HG03097 (cell line): ENCODE measurements at regions not wholly inside any gene's neighbourhood (a gene's known extent, or its start where the extent isn't known, plus 50 kb on each side); places are given as distances from the start of the nearest gene placed in this dataset.
"Not testable (repeated sequence)": the region's sequence is repeated elsewhere in the genome, so short reads cannot be mapped to it uniquely, and the experiment has no call there.

Experiments used
- ATAC-seq: cut with Tn5 transposase; IDR thresholded peaks from one replicate; pipeline ENCODE4 v1.9.1; 2021; ENCODE audit not compliant: unreplicated experiment, low FRiP score

GRCh38 chr16:65763640-65764305 is 602.7 kb upstream of the CDH5 start:
- ATAC-seq: no peak

GRCh38 chr16:65760874-65761273 is 605.6 kb upstream of the CDH5 start:
- ATAC-seq: no peak

GRCh38 chr16:65758620-65759019 is 607.9 kb upstream of the CDH5 start:
- no peak for ATAC-seq

GRCh38 chr16:65757064-65757463 is 609.4 kb upstream of the CDH5 start:
- no peak for ATAC-seq

DNA sequence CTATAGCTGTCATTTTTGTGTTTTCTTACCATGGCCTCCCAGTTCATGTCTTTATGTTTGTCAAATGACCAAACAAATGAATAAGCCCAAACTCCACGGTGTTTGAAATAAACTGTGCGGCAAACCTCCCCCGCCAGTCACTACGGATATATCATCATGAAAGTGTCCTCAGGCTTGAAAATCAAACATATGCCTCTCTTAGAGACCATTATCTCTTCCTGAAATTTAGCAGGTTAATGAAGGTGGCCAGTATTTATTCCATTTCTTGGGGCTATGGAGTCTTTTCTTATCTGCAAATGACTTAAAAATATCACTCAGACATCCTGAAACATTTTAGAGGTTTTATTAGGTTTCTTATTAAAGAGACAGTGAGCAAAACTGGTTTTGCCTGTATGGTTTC is 610.3 kb upstream of the CDH5 start:
- no peak for ATAC-seq

GRCh38 chr16:65754820-65755691 is 611.4 kb upstream of the CDH5 start:
- ATAC-seq: no peak

DNA sequence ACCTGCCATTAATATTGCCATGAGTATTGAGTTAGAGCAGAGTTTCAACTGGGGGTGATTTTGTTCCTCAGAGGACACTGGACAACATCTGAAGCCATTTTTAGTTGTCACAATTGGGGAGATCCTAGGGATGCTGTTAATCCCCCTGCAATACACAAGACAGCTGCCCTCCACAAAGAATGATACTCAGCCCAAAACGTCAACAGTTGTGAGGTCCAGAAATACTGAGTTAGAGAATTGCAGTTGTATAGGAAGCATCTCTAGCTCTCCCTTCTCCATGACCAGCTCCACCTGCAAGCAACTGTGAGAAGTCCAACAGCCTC is 614.0 kb upstream of the CDH5 start:
- no peak for ATAC-seq

- no peak for ATAC-seq
Measured at GRCh38 chr16:65751622-65752521, 614.6 kb upstream of the CDH5 start.

DNA sequence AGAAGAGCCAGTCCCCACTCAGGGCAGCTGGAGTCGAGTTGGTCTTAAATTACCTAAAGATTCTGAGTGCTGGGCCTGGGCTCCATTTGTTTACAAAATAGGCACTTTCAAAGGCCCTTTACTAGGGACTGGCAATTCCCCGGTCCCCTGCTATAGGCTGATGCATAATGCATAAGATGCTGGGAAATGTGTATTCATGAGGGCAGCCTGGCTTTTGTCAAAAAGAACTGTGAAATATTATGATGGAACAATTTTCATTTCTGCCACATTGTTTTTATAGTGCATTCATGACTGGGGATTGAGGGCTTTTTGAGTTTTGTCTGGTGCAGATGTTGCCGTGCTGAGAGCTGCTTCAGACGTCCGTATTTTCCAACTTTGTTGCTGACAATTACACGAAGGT is 617.0 kb upstream of the CDH5 start:
- ATAC-seq: no peak

GRCh38 chr16:65746941-65747340 is 619.5 kb upstream of the CDH5 start:
- ATAC-seq: no peak

DNA sequence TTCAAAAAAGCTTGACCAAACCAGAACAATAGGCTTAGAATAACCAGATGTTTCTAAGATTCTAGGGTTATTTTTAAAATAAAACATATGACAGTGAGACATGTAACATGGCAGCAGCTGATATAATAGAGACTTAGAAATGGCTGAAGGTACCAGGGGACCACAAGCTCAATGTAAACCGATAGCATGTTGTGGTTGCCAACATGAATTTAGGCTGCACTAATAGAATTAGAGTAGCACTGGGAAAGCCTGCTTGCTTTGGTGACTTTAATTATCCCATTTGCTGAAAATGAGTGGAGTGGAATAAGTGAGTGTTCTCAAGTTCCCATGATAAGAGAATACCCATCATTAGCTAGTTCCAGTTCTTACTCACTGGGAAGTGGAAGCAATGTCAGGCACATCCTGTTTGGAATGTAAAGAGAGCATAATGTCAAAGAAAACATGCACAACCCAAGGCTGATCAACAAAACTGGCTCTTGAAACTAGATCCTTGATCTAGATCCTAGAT is 621.2 kb upstream of the CDH5 start:
- ATAC-seq: no peak

GRCh38 chr16:65744401-65744800 is 622.1 kb upstream of the CDH5 start:
- no peak for ATAC-seq

- no peak for ATAC-seq
Measured at GRCh38 chr16:65743558-65743957, 621.7 kb upstream of the CDH11 start.

DNA sequence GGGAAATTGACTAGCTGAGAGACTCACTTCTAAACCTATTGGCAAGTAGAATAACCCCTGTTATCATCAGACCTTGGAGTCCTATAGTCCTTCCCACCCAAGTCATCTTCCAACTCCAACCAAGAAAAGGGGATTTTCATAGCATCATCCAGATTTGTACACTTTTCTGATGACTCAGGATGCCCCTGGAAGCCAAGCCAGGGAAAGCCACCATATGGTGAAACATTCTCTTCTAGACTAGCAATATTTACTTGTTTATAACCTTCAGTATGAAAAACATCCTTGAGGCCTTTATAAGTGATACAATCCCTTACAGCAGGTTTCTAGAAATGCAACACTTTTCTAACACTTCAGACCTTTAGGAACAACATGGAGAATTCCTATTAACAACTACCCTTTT is 618.8 kb upstream of the CDH11 start:
- no peak for ATAC-seq

- ATAC-seq: no peak
Measured at GRCh38 chr16:65739518-65739917, 617.7 kb upstream of the CDH11 start.

- ATAC-seq: no peak
Measured at GRCh38 chr16:65737831-65738230, 616.0 kb upstream of the CDH11 start.

DNA sequence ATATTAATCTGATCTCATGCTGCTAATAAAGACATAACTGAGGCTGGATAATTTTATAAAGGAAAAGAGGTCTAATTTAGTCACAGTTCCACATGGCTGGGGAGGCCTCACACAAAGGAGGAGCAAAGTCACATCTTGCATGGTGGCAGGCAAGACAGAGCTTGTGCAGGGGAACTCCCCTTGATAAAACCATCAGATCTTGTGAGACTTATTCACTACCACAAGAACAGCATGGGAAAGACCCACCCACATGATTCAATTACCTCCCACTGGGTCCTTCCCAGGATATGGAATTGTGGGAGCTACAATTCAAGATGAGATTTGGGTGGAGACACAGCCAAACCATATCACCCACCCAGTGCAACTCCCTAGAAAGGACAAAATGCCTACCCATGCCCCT is 613.8 kb upstream of the CDH11 start:
- ATAC-seq: not testable (repeated sequence)

DNA sequence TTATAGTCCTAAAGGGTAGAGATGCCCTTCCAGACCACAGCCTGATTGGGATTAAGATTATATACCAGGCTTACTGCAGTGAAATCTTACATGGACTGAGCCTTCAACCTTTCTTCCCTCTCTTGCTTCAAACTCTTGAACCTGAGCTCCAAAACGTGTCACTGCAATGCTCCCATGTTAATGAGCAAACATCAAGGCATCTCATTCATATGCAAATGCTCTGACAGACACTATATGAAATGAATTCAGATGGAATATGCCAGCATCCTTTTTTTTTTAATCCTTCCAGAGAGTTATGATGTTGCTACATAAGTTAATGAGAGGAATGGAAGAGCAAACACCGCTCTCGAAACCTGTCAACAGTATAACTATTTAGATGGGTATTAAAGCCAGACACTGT is 611.9 kb upstream of the CDH11 start:
- no peak for ATAC-seq

GRCh38 chr16:65731833-65732232 is 610.0 kb upstream of the CDH11 start:
- no peak for ATAC-seq

- no peak for ATAC-seq
Measured at GRCh38 chr16:65728652-65729051, 606.8 kb upstream of the CDH11 start.

DNA sequence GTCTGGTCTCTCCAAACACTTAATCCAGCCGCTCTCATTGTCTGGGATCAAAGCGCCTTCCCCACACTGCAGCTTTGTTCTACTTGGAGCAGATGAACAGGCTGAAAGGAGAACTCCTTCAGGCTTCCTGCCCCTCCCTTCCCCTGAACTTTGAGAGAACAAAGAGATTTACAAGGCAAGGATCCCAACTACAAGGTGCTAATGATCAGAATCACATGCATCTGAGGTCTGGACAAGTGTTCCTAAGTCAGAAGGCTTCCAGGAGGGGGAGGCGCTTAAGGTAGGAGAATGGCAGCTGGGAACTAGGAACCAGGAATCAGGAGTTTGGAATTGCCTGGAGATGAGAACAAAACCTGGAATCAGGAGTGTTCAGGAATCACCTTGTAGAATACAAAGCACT is 606.3 kb upstream of the CDH11 start:
- ATAC-seq: no peak
